ENCODE measurements at regions not wholly inside any gene's neighbourhood (a gene's known extent, or its start where the extent isn't known, plus 50 kb on each side); places are given as distances from the start of the nearest gene placed in this dataset.
"Not testable (repeated sequence)": the region's sequence is repeated elsewhere in the genome, so short reads cannot be mapped to it uniquely, and the experiment has no call there.

- no peak for DNase-seq
Observed at GRCh38 chr7:79636849-79637248, 183.4 kb upstream of the MAGI2 start.

- not testable (repeated sequence) for DNase-seq
Observed at GRCh38 chr7:79625921-79626320, 172.5 kb upstream of the MAGI2 start.

GRCh38 chr7:79624336-79624735 lies 170.9 kb upstream of the MAGI2 start:
- no peak for DNase-seq

- DNase-seq, result no peak
Observed at GRCh38 chr7:79622781-79623180, 169.3 kb upstream of the MAGI2 start.

- no peak for DNase-seq
Observed at GRCh38 chr7:79620291-79620690, 166.8 kb upstream of the MAGI2 start.

- DNase-seq, result no peak
Observed at GRCh38 chr7:79619216-79619615, 165.7 kb upstream of the MAGI2 start.

GRCh38 chr7:79615871-79616640 lies 162.6 kb upstream of the MAGI2 start:
- DNase-seq, result no peak

- no peak for DNase-seq
Observed at GRCh38 chr7:79615466-79615865, 162.0 kb upstream of the MAGI2 start.

GRCh38 chr7:79612903-79613302 lies 159.4 kb upstream of the MAGI2 start:
- DNase-seq, result no peak

- peak in 3 of 51 donors; percentile 0 to 1 (median 1) for DNase-seq
Observed at GRCh38 chr7:79612022-79612421, 158.6 kb upstream of the MAGI2 start.

GRCh38 chr7:79610748-79611304 lies 157.4 kb upstream of the MAGI2 start:
- no peak for DNase-seq

GRCh38 chr7:79610313-79610712 lies 156.8 kb upstream of the MAGI2 start:
- DNase-seq, result no peak

GRCh38 chr7:79608005-79608404 lies 154.5 kb upstream of the MAGI2 start:
- DNase-seq, result no peak

- DNase-seq, result no peak
Observed at GRCh38 chr7:79604841-79605240, 151.4 kb upstream of the MAGI2 start.

GRCh38 chr7:79598351-79598750 lies 144.9 kb upstream of the MAGI2 start:
- no peak for DNase-seq

GRCh38 chr7:79594671-79595070 lies 141.2 kb upstream of the MAGI2 start:
- not testable (repeated sequence) for DNase-seq

GRCh38 chr7:79593866-79594301 lies 140.4 kb upstream of the MAGI2 start:
- DNase-seq, result no peak

- no peak for DNase-seq
Observed at GRCh38 chr7:79590916-79591623, 137.6 kb upstream of the MAGI2 start.

GRCh38 chr7:79590391-79590790 lies 136.9 kb upstream of the MAGI2 start:
- DNase-seq, result no peak

GRCh38 chr7:79570903-79571302 lies 117.4 kb upstream of the MAGI2 start:
- DNase-seq, result no peak

GRCh38 chr7:79563821-79564522 lies 110.5 kb upstream of the MAGI2 start:
- no peak for DNase-seq

GRCh38 chr7:79555571-79555970 lies 102.1 kb upstream of the MAGI2 start:
- DNase-seq, result no peak

All from hypothalamus (tissue), 51 donors.